Uterus (tissue), 2 donors: ENCODE measurements at regions not wholly inside any gene's neighbourhood (a gene's known extent, or its start where the extent isn't known, plus 50 kb on each side); places are given as distances from the start of the nearest gene placed in this dataset.

Source experiments
- POLR2A ChIP-seq, 2 donors: fragments of 450-650 bp; IDR thresholded peaks; one replicate each; pipeline ENCODE4 v1.6.1; 2016; ENCODE audit warnings: antibody characterized with exemption in 2 of 2, mild to moderate bottlenecking in 1 of 2, moderate library complexity in 1 of 2
- TF ChIP-seq, protein P1 (sequence below), 4 experiments: fragments of 200-600 bp in 2 of 4; fragments of 450-650 bp in 2 of 4; sonication (generic) in 2 of 4; IDR thresholded peaks; one replicate each; pipeline ENCODE4 v1.5.1; 2016 to 2019; ENCODE audit warnings: antibody characterized with exemption in 4 of 4, mild to moderate bottlenecking in 2 of 4, moderate library complexity in 1 of 4

- TF ChIP-seq, protein P1, sequence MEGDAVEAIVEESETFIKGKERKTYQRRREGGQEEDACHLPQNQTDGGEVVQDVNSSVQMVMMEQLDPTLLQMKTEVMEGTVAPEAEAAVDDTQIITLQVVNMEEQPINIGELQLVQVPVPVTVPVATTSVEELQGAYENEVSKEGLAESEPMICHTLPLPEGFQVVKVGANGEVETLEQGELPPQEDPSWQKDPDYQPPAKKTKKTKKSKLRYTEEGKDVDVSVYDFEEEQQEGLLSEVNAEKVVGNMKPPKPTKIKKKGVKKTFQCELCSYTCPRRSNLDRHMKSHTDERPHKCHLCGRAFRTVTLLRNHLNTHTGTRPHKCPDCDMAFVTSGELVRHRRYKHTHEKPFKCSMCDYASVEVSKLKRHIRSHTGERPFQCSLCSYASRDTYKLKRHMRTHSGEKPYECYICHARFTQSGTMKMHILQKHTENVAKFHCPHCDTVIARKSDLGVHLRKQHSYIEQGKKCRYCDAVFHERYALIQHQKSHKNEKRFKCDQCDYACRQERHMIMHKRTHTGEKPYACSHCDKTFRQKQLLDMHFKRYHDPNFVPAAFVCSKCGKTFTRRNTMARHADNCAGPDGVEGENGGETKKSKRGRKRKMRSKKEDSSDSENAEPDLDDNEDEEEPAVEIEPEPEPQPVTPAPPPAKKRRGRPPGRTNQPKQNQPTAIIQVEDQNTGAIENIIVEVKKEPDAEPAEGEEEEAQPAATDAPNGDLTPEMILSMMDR (IDR thresholded peaks at IDR 0.05): no peak
- TF ChIP-seq POLR2A (IDR thresholded peaks at IDR 0.05): no peak
Observed at GRCh38 chr10:125592897-125593296, 90.1 kb downstream of the TEX36 start.
